ENCODE measurements at regions not wholly inside any gene's neighbourhood (a gene's known extent, or its start where the extent isn't known, plus 50 kb on each side); places are given as distances from the start of the nearest gene placed in this dataset.

- H3K9ac ChIP-seq (ENCODE audit: control insufficient read depth, insufficient read depth, low read length), result no peak overlapping the region
- ChIA-PET RAD21 (ENCODE audit: unreplicated experiment) (interaction anchor here (0.6 kb wide), 1 partner anchor 24 kb away, joined by 3 read pairs; no protein-coding TSS in a partner anchor), POLR2A (interaction anchor here (1.5 kb wide), 1 partner anchor 9 kb away, joined by 3 read pairs; no protein-coding TSS in a partner anchor), CTCF (interaction anchor here (0.7 to 1.7 kb wide), 3 partner anchors 120 to 247 kb away, joined by 3 read pairs; no protein-coding TSS in a partner anchor), SMC1A (ENCODE audit: uncharacterized antibody, unreplicated experiment) (interaction anchor here (0.8 to 2.6 kb wide), 4 partner anchors 9 to 122 kb away, joined by 3 to 7 read pairs (median 3); no protein-coding TSS in a partner anchor)
- H4K20me1 ChIP-seq (ENCODE audit: control insufficient read depth, insufficient read depth), result no peaks in the 10 kb centered on the region
- no peaks in the 10 kb centered on the region for H3K27me3 ChIP-seq (replicated peaks in 1 of 2; ENCODE audit: control insufficient read depth in 2 of 2, insufficient read depth in 2 of 2, low read length in 1 of 2)
- H3K4me1 ChIP-seq (ENCODE audit: control insufficient read depth, insufficient read depth, low read length), result no peaks in the 10 kb centered on the region
- H3K4me3 ChIP-seq, result no peak overlapping the region
- no peak overlapping the region for H3K27ac ChIP-seq (ENCODE audit: control insufficient read depth, insufficient read depth)
- 70% methylated on average over 4 of the region's 4 CpGs for WGBS (ENCODE audit: insufficient coverage, insufficient replicate concordance, low lambda C conversion rate, missing lambda C conversion rate)
- no peak overlapping the region for H2AFZ ChIP-seq (ENCODE audit: control insufficient read depth, low read depth, low read length)
- H3K9me3 ChIP-seq (replicated peaks; ENCODE audit: control insufficient read depth, insufficient read depth, low read length), result no peaks in the 10 kb centered on the region
- BruUV-seq (replicated peaks), result no TSS peak
- in situ Hi-C loops (cut with MboI) (no loop called here), intact Hi-C loops (cut with micrococcal nuclease; ENCODE audit: unreplicated experiment) (no loop called here)
- no peak for ATAC-seq
- DNase-seq (ENCODE audit: low read depth, low spot score), result no peak
- FAIRE-seq, result no peak
- no peaks in the 10 kb centered on the region for H3K79me2 ChIP-seq (ENCODE audit: control insufficient read depth, insufficient read depth, low read length)
- H3K4me2 ChIP-seq (ENCODE audit: control insufficient read depth, insufficient read depth), result no peak overlapping the region
- no peak for TF ChIP-seq LARP7 (IDR thresholded peaks at IDR 0.05)
- no peak for TF ChIP-seq JUNB (IDR thresholded peaks at IDR 0.05)
- TF ChIP-seq PRDM15 (CRISPR knock-in tag; IDR thresholded peaks at IDR 0.05), result no peak
- TF ChIP-seq ZNF207 (IDR thresholded peaks at IDR 0.05; ENCODE audit: borderline replicate concordance), result no peak
- no peak for TF ChIP-seq NR2C2 (IDR thresholded peaks at IDR 0.05; ENCODE audit: borderline replicate concordance, control insufficient read depth, insufficient read length, low read depth)
- no peak for TF ChIP-seq TCF12 (IDR thresholded peaks at IDR 0.05; ENCODE audit: low read depth, low read length)
- no peaks in the 10 kb centered on the region for H3K36me3 ChIP-seq (ENCODE audit: control insufficient read depth in 2 of 2, insufficient read depth in 2 of 2, low read length in 1 of 2)
Observed at GRCh38 chr13:32897296-32897695, 118.9 kb upstream of the KL start.
